Spleen (tissue), 7 donors: ENCODE measurements at regions not wholly inside any gene's neighbourhood (a gene's known extent, or its start where the extent isn't known, plus 50 kb on each side); places are given as distances from the start of the nearest gene placed in this dataset.

Experiments
- CTCF ChIP-seq, 11 experiments: fragments of 200-600 bp in 7 of 11; fragments of 450-650 bp in 4 of 11; sonication (generic) in 4 of 11; IDR thresholded peaks in 8 of 11; conservative IDR thresholded peaks in 3 of 11; 1 replicate in 7 of 11; 2 replicates in 4 of 11; pipeline versions ENCODE4 v1.4.0 to v1.8.0; 2016 to 2021; ENCODE audit warnings: antibody characterized with exemption in 11 of 11, inconsistent platforms in 4 of 11, mild to moderate bottlenecking in 1 of 11
- POLR2A ChIP-seq, 3 donors: fragments of 450-650 bp; IDR thresholded peaks; one replicate each; pipeline ENCODE4 v1.5.1; 2017; ENCODE audit warnings: antibody characterized with exemption in 3 of 3, mild to moderate bottlenecking in 1 of 3
- POLR2AphosphoS5 ChIP-seq, 3 donors: sonication (generic); formaldehyde crosslinking; IDR thresholded peaks; one replicate each; pipeline ENCODE4 v1.5.1; 2017; ENCODE audit warnings: antibody characterized with exemption in 3 of 3
- donor health status: DM: no; HTN: no; CAD: no; lungs with moderate emphysema.
- donor health status: DM: no; HTN: no; CAD: no.
- donor health status: DM: no; HTN: no; CAD: no.

GRCh38 chr5:145682197-145682899 is 152.8 kb downstream of the PRELID2 start:
- TF ChIP-seq POLR2AphosphoS5 (IDR thresholded peaks at IDR 0.05) = no peak
- no peak for TF ChIP-seq CTCF (IDR thresholded peaks at IDR 0.05 in 8 of 11, conservative IDR thresholded peaks at IDR 0.05 in 3 of 11)
- TF ChIP-seq POLR2A (IDR thresholded peaks at IDR 0.05) = no peak
